Osteocyte (in vitro differentiated cells): ENCODE measurements at regions not wholly inside any gene's neighbourhood (a gene's known extent, or its start where the extent isn't known, plus 50 kb on each side); places are given as distances from the start of the nearest gene placed in this dataset.

Experiments used
- DNase-seq: peaks from one replicate; pipeline ENCODE4 v3.0.0; 2021; ENCODE audit warnings: mixed read lengths; ENCODE audit not compliant: unreplicated experiment; ENCODE audit errors: extremely low spot score
- H3K27ac Mint-ChIP-seq: one replicate; pipeline ENCODE4 v1.8.0; 2021; ENCODE audit warnings: mild to moderate bottlenecking, mixed read lengths; ENCODE audit not compliant: unreplicated experiment
- H3K27me3 Mint-ChIP-seq: one replicate; pipeline ENCODE4 v1.8.0; 2021; ENCODE audit warnings: mixed read lengths; ENCODE audit not compliant: unreplicated experiment
- H3K36me3 Mint-ChIP-seq: one replicate; pipeline ENCODE4 v1.8.0; 2021; ENCODE audit warnings: mixed read lengths; ENCODE audit not compliant: unreplicated experiment
- H3K4me1 Mint-ChIP-seq: one replicate; pipeline ENCODE4 v1.8.0; 2021; ENCODE audit warnings: mixed read lengths; ENCODE audit not compliant: unreplicated experiment
- H3K4me3 Mint-ChIP-seq: one replicate; pipeline ENCODE4 v1.8.0; 2021; ENCODE audit warnings: mild to moderate bottlenecking, moderate library complexity, mixed read lengths; ENCODE audit not compliant: unreplicated experiment
- H3K9me3 Mint-ChIP-seq: one replicate; pipeline ENCODE4 v1.8.0; 2021; ENCODE audit warnings: mixed read lengths; ENCODE audit not compliant: unreplicated experiment
- CTCF ChIP-seq: fragments of 200-600 bp; sonication (generic); IDR thresholded peaks from 2 replicates; pipeline ENCODE4 v1.5.0; 2021; ENCODE audit warnings: antibody characterized with exemption, mild to moderate bottlenecking, moderate library complexity

- Mint-ChIP-seq H3K27me3 (no peaks in the 10 kb centered on the region), H3K4me3 (no peak overlapping the region), H3K4me1 (peaks cover 15% of the 10 kb centered on the region), H3K9me3 (peaks cover 9% of the 10 kb centered on the region), H3K27ac (no peak overlapping the region), H3K36me3 (no peaks in the 10 kb centered on the region)
- no peak for TF ChIP-seq CTCF
- no peak for DNase-seq
Measured at GRCh38 chr1:178020968-178021640, 51.2 kb upstream of the SEC16B start.

DNA sequence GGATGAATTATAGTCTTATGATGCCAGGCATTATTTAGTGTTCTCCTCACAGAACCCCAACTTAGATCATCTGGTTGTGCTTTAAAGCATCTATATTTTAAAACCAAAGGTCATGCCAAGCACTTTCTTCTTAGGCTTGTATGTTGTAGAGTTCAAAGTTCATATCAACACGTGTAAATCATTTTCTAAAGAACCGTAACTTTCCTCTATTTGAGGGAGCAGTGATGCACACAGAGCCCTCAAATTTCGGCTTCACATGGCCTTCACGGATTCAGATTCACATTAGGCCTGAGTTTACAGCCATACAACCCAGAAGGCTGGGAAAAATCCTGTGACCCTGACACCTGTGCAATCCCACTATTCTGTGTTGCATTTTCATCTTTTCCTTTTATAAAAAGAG lies 52.1 kb upstream of the SEC16B start:
- Mint-ChIP-seq H3K4me1 (peaks cover 16% of the 10 kb centered on the region), H3K9me3 (peaks cover 9% of the 10 kb centered on the region), H3K4me3 (no peak overlapping the region), H3K27me3 (no peaks in the 10 kb centered on the region), H3K27ac (no peak overlapping the region), H3K36me3 (no peaks in the 10 kb centered on the region)
- TF ChIP-seq CTCF = no peak
- DNase-seq = no peak

- Mint-ChIP-seq H3K27ac (no peak overlapping the region), H3K36me3 (no peaks in the 10 kb centered on the region), H3K4me3 (no peak overlapping the region), H3K27me3 (no peaks in the 10 kb centered on the region), H3K4me1 (peaks cover 16% of the 10 kb centered on the region), H3K9me3 (no peaks in the 10 kb centered on the region)
- no peak for TF ChIP-seq CTCF
- DNase-seq = no peak
Measured at GRCh38 chr1:178023181-178023618, 53.3 kb upstream of the SEC16B start.

GRCh38 chr1:178024504-178024903 lies 54.6 kb upstream of the SEC16B start:
- Mint-ChIP-seq H3K9me3 (no peaks in the 10 kb centered on the region), H3K4me3 (no peak overlapping the region), H3K4me1 (peaks cover 20% of the 10 kb centered on the region), H3K27me3 (no peaks in the 10 kb centered on the region), H3K27ac (no peak overlapping the region), H3K36me3 (no peaks in the 10 kb centered on the region)
- no peak for DNase-seq
- TF ChIP-seq CTCF = no peak

- Mint-ChIP-seq H3K4me1 (peaks cover 20% of the 10 kb centered on the region), H3K36me3 (no peaks in the 10 kb centered on the region), H3K27me3 (no peaks in the 10 kb centered on the region), H3K9me3 (no peaks in the 10 kb centered on the region), H3K4me3 (no peak overlapping the region), H3K27ac (peak overlapping the region; percentile 9)
- no peak for TF ChIP-seq CTCF
- DNase-seq = no peak
Measured at GRCh38 chr1:178025613-178026356, 55.9 kb upstream of the SEC16B start.
